ENCODE measurements at regions not wholly inside any gene's neighbourhood (a gene's known extent, or its start where the extent isn't known, plus 50 kb on each side); places are given as distances from the start of the nearest gene placed in this dataset.

- intact Hi-C loops (cut with DNase I; ENCODE audit: low total_unique reads) = no loop called here
- TF ChIP-seq CTCF (IDR thresholded peaks at IDR 0.05) = no peak
Measured at GRCh38 chr2:12037301-12037700, 290.9 kb downstream of the LPIN1 start.

GRCh38 chr2:12041236-12041635 is 294.8 kb downstream of the LPIN1 start:
- no peak for DNase-seq
- Histone ChIP-seq H3K36me3 (no peaks in the 10 kb centered on the region), H3K9me3 (no peaks in the 10 kb centered on the region), H3K4me3 (no peak overlapping the region), H3K27me3 (peaks cover 0 to 3% of the 10 kb centered on the region in 2 donors), H3K4me1 (peaks cover 0 to 5% (median 1%) of the 10 kb centered on the region in 4 donors), H3K27ac (no peak overlapping the region)
- intact Hi-C loops (cut with DNase I; ENCODE audit: low total_unique reads) = no loop called here
- no peak for TF ChIP-seq CTCF (IDR thresholded peaks at IDR 0.05)

More at GRCh38 chr2:12037301-12037700, 290.9 kb downstream of the LPIN1 start:
- Histone ChIP-seq H3K4me1 (no peaks in the 10 kb centered on the region), H3K27ac (no peak overlapping the region), H3K36me3 (no peaks in the 10 kb centered on the region), H3K27me3 (peaks cover 0 to 3% of the 10 kb centered on the region in 2 donors), H3K9me3 (no peaks in the 10 kb centered on the region), H3K4me3 (no peak overlapping the region)
- DNase-seq = no peak

- Histone ChIP-seq H3K27ac (no peak overlapping the region), H3K4me1 (peaks cover 0 to 10% (median 4%) of the 10 kb centered on the region in 4 donors), H3K4me3 (no peak overlapping the region), H3K36me3 (no peaks in the 10 kb centered on the region), H3K9me3 (no peaks in the 10 kb centered on the region), H3K27me3 (peaks cover 0 to 3% of the 10 kb centered on the region in 2 donors)
- DNase-seq = no peak
- no peak for TF ChIP-seq CTCF (IDR thresholded peaks at IDR 0.05)
- intact Hi-C loops (cut with DNase I; ENCODE audit: low total_unique reads) = no loop called here
Measured at GRCh38 chr2:12043131-12043530, 296.7 kb downstream of the LPIN1 start.

GRCh38 chr2:12044857-12045256 is 298.4 kb downstream of the LPIN1 start:
- H3K4me3 ChIP-seq = no peak overlapping the region
- peaks cover 0 to 10% (median 4%) of the 10 kb centered on the region in 4 donors for H3K4me1 ChIP-seq
- no peaks in the 10 kb centered on the region for H3K36me3 ChIP-seq
- TF ChIP-seq CTCF (IDR thresholded peaks at IDR 0.05) = no peak
- no peak overlapping the region for H3K27ac ChIP-seq
- no peak for DNase-seq
- H3K9me3 ChIP-seq = no peaks in the 10 kb centered on the region
- H3K27me3 ChIP-seq = no peaks in the 10 kb centered on the region
- intact Hi-C loops (cut with DNase I; ENCODE audit: low total_unique reads) = no loop called here

GRCh38 chr2:12045864-12046291 is 299.4 kb downstream of the LPIN1 start:
- Histone ChIP-seq H3K27ac (no peak overlapping the region), H3K4me1 (peaks cover 0 to 10% (median 4%) of the 10 kb centered on the region in 4 donors), H3K9me3 (no peaks in the 10 kb centered on the region), H3K4me3 (no peak overlapping the region), H3K36me3 (no peaks in the 10 kb centered on the region), H3K27me3 (no peaks in the 10 kb centered on the region)
- no peak for DNase-seq
- intact Hi-C loops (cut with DNase I; ENCODE audit: low total_unique reads) = no loop called here
- TF ChIP-seq CTCF (IDR thresholded peaks at IDR 0.05) = no peak

- Histone ChIP-seq H3K9me3 (no peaks in the 10 kb centered on the region), H3K4me3 (no peak overlapping the region), H3K27me3 (no peaks in the 10 kb centered on the region), H3K4me1 (peaks cover 0 to 10% (median 4%) of the 10 kb centered on the region in 4 donors), H3K27ac (no peak overlapping the region), H3K36me3 (no peaks in the 10 kb centered on the region)
- no peak for TF ChIP-seq CTCF (IDR thresholded peaks at IDR 0.05)
- no peak for DNase-seq
- intact Hi-C loops (cut with DNase I; ENCODE audit: low total_unique reads) = no loop called here
Measured at GRCh38 chr2:12046641-12047040, 300.2 kb downstream of the LPIN1 start.

All from tibial artery (tissue), 4 donors.